ENCODE measurements at regions not wholly inside any gene's neighbourhood (a gene's known extent, or its start where the extent isn't known, plus 50 kb on each side); places are given as distances from the start of the nearest gene placed in this dataset.

- no peak for DNase-seq (ENCODE audit: low spot score)
- no peaks in the 10 kb centered on the region for H3K36me3 ChIP-seq
- no peaks in the 10 kb centered on the region for H3K27me3 ChIP-seq (replicated peaks; ENCODE audit: insufficient read depth)
- no peaks in the 10 kb centered on the region for H3K4me1 ChIP-seq (replicated peaks)
- no peak for TF ChIP-seq POLR2A (IDR thresholded peaks at IDR 0.05)
- WGBS, result 64% methylated on average over 1 of the region's 1 CpG
- H3K27ac ChIP-seq, result no peak overlapping the region
- H3K9me3 ChIP-seq, result no peaks in the 10 kb centered on the region
- no peak overlapping the region for H3K4me3 ChIP-seq
- intact Hi-C loops (cut with DNase I), result no loop called here
These were observed 182.2 kb upstream of the GNAI1 start for GRCh38 chr7:79952399-79952798.

DNA sequence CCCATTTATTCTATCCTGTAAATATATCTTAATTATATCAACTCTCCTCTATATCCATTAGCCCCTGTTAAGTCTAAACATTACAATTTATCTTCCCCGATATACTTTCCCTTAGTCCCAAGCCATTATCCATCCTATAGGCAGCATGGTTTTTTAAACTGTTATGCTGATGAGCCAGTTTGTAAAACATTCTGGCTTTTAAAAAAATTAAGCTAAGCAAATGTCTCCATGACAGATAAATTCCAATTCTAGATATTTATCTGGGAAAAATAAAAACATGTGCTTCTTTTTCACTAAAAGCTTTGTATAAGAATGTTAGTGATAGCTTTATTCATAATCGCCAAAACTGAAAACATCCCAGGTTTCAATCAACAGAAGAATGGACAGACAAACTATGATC is 183.2 kb upstream of the GNAI1 start:
- H3K27me3 ChIP-seq (replicated peaks; ENCODE audit: insufficient read depth), result no peaks in the 10 kb centered on the region
- no peaks in the 10 kb centered on the region for H3K36me3 ChIP-seq
- no peak for DNase-seq (ENCODE audit: low spot score)
- WGBS, result 85% methylated on average over 2 of the region's 2 CpGs
- TF ChIP-seq, protein P1, sequence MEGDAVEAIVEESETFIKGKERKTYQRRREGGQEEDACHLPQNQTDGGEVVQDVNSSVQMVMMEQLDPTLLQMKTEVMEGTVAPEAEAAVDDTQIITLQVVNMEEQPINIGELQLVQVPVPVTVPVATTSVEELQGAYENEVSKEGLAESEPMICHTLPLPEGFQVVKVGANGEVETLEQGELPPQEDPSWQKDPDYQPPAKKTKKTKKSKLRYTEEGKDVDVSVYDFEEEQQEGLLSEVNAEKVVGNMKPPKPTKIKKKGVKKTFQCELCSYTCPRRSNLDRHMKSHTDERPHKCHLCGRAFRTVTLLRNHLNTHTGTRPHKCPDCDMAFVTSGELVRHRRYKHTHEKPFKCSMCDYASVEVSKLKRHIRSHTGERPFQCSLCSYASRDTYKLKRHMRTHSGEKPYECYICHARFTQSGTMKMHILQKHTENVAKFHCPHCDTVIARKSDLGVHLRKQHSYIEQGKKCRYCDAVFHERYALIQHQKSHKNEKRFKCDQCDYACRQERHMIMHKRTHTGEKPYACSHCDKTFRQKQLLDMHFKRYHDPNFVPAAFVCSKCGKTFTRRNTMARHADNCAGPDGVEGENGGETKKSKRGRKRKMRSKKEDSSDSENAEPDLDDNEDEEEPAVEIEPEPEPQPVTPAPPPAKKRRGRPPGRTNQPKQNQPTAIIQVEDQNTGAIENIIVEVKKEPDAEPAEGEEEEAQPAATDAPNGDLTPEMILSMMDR (IDR thresholded peaks at IDR 0.05), result no peak
- TF ChIP-seq POLR2A (IDR thresholded peaks at IDR 0.05), result no peak
- no peak for TF ChIP-seq POLR2AphosphoS5 (IDR thresholded peaks at IDR 0.05)
- intact Hi-C loops (cut with DNase I), result no loop called here
- H3K9me3 ChIP-seq, result no peaks in the 10 kb centered on the region
- no peak overlapping the region for H3K4me3 ChIP-seq
- no peak overlapping the region for H3K27ac ChIP-seq
- H3K4me1 ChIP-seq (replicated peaks), result no peaks in the 10 kb centered on the region

DNA sequence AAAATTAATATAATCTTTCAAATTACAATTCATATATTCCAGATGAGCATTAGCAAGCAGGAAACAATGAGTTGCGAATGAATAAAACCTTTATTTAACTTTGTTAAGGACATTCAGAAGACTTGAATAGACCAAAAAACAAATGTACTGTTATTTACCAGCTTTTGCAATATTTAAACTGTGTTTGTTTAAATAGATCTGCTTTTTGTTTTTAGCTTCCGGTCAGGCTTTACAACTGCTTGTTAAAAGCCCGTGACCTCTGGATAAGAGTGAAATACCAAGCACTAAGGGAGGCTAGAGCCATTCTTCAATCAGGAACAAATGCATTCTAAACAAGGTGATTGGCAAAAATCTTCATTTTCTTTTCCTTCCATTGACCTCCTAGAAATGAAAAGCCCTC is 184.9 kb upstream of the GNAI1 start:
- H3K36me3 ChIP-seq, result no peaks in the 10 kb centered on the region
- intact Hi-C loops (cut with DNase I), result no loop called here

GRCh38 chr7:79936281-79936983 is 198.2 kb upstream of the GNAI1 start:
- no peak for DNase-seq (ENCODE audit: low spot score)
- Histone ChIP-seq H3K36me3 (no peaks in the 10 kb centered on the region), H3K4me1 (replicated peaks) (no peaks in the 10 kb centered on the region), H3K9me3 (no peaks in the 10 kb centered on the region), H3K27me3 (replicated peaks; ENCODE audit: insufficient read depth) (no peaks in the 10 kb centered on the region), H3K27ac (no peak overlapping the region), H3K4me3 (no peak overlapping the region)
- 41% methylated on average over 3 of the region's 3 CpGs for WGBS
- intact Hi-C loops (cut with DNase I), result no loop called here
- TF ChIP-seq POLR2AphosphoS5 (IDR thresholded peaks at IDR 0.05) (no peak), POLR2A (IDR thresholded peaks at IDR 0.05) (no peak)
- TF ChIP-seq, protein P1 (IDR thresholded peaks at IDR 0.05), result no peak

More for the DNA sequence above, 184.9 kb upstream of the GNAI1 start:
- Histone ChIP-seq H3K27ac (no peak overlapping the region), H3K27me3 (replicated peaks; ENCODE audit: insufficient read depth) (no peaks in the 10 kb centered on the region), H3K9me3 (no peaks in the 10 kb centered on the region), H3K4me1 (replicated peaks) (no peaks in the 10 kb centered on the region), H3K4me3 (no peak overlapping the region)
- TF ChIP-seq POLR2AphosphoS5 (IDR thresholded peaks at IDR 0.05) (no peak), POLR2A (IDR thresholded peaks at IDR 0.05) (no peak)
- TF ChIP-seq, protein P1 (IDR thresholded peaks at IDR 0.05), result no peak
- WGBS, result 43% methylated on average over 3 of the region's 3 CpGs
- no peak for DNase-seq (ENCODE audit: low spot score)

DNA sequence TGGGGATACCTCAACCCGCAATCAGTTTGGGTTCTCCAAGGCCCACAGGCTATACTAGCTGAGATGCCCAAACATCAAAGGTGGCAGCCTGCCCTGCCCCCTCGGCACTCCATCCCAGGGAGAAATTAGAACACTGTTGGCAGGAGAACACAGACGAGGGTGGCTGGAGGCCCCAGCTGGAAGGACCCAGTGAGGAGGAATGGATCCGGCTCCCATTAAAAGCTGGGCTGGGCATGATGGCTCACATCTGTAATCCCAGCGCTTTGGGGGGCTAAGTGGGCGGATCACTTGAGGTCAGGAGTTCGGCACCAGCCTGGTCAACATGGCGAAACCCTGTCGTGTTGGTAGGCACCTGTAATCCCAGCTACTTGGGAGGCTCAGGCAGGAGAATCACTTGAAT is 199.9 kb upstream of the GNAI1 start:
- Histone ChIP-seq H3K36me3 (no peaks in the 10 kb centered on the region), H3K9me3 (no peaks in the 10 kb centered on the region), H3K4me3 (no peak overlapping the region), H3K27me3 (replicated peaks; ENCODE audit: insufficient read depth) (no peaks in the 10 kb centered on the region), H3K27ac (no peak overlapping the region), H3K4me1 (replicated peaks) (no peaks in the 10 kb centered on the region)
- intact Hi-C loops (cut with DNase I), result no loop called here
- TF ChIP-seq POLR2AphosphoS5 (IDR thresholded peaks at IDR 0.05), result no peak
- no peak for TF ChIP-seq POLR2A (IDR thresholded peaks at IDR 0.05)
- TF ChIP-seq, protein P1 (IDR thresholded peaks at IDR 0.05), result no peak
- 91% methylated on average over 9 of the region's 9 CpGs for WGBS
- no peak for DNase-seq (ENCODE audit: low spot score)

Data from prostate gland (tissue), 2 donors.